HepG2 (cell line): ENCODE measurements at regions not wholly inside any gene's neighbourhood (a gene's known extent, or its start where the extent isn't known, plus 50 kb on each side); places are given as distances from the start of the nearest gene placed in this dataset.

Experiments
- ATAC-seq: fragments of 200-7000 bp; cut with Tn5 transposase; 3 replicates; pipeline ENCODE4 v1.9.1; 2020; ENCODE audit warnings: mild to moderate bottlenecking, moderate library complexity
- BruUV-seq: library from RNA; stranded (reverse); fragments of 400-500 nt; replicated peaks from 2 replicates; lab custom pipeline; 2021; lab: Mats Ljungman, UMichigan
- CTCF ChIA-PET: fragments of 300-600 bp; formaldehyde crosslinking; extraction: SDS; loops from one replicate; lab custom pipeline; 2021; ENCODE audit warnings: low total read pairs, inconsistent platforms, low intra/inter-chr PET ratio; lab: Yijun Ruan, JAX
- POLR2A ChIA-PET: fragments of 350-600 bp; sonication (Branson Sonifier 250); formaldehyde crosslinking; loops from one replicate; lab custom pipeline; 2020; ENCODE audit warnings: antibody characterized with exemption, inconsistent platforms; lab: Yijun Ruan, JAX
- DNase-seq: peaks from one replicate; pipeline ENCODE4 v3.0.0-alpha.2; 2015; ENCODE audit warnings: low spot score
- FAIRE-seq: peaks from 3 replicates; lab custom pipeline; 2011; peaks lifted over from hg19 to GRCh38; lab: Jason Lieb, UNC
- H2AFZ ChIP-seq: one replicate; pipeline ENCODE4 v1.6.1; 2011; ENCODE audit warnings: low read length, inconsistent platforms
- H3K27ac ChIP-seq: fragments of 300-600 bp; 3 replicates; pipeline ENCODE4 v1.8.0; 2011; ENCODE audit warnings: mixed run types, mild to moderate bottlenecking, mixed read lengths, low read length, inconsistent platforms; ENCODE audit not compliant: insufficient read depth; ENCODE audit errors: extremely low read length
- H3K27me3 ChIP-seq, 2 experiments: fragments of 200-600 bp in 1 of 2; 2 replicates in 1 of 2; 3 replicates in 1 of 2; pipeline versions ENCODE4 v1.6.0 to v1.8.0; 2011; ENCODE audit warnings: low read length in 2 of 2, mild to moderate bottlenecking in 2 of 2, moderate library complexity in 2 of 2, inconsistent platforms in 1 of 2; ENCODE audit not compliant: insufficient read depth in 2 of 2, control insufficient read depth in 1 of 2
- H3K36me3 ChIP-seq, 2 experiments: fragments of 200-600 bp in 1 of 2; replicated peaks in 1 of 2; 2 replicates in 1 of 2; 3 replicates in 1 of 2; pipeline versions ENCODE4 v1.5.1 to v1.8.0; 2011; ENCODE audit warnings: low read length in 2 of 2, inconsistent platforms in 1 of 2; ENCODE audit not compliant: insufficient read depth in 2 of 2, control insufficient read depth in 1 of 2
- H3K4me1 ChIP-seq: 2 replicates; pipeline ENCODE4 v1.5.1; 2012; ENCODE audit warnings: low read length, inconsistent platforms; ENCODE audit not compliant: insufficient read depth
- H3K4me2 ChIP-seq: 2 replicates; pipeline ENCODE4 v1.6.0; 2011; ENCODE audit warnings: low read depth, low read length, inconsistent platforms
- H3K4me3 ChIP-seq, 3 experiments: fragments of 200-600 bp in 1 of 3; sonication (generic), shearing (Covaris generic) in 1 of 3; replicated peaks in 1 of 3; 2 replicates each; pipeline ENCODE4 v1.5.1; 2011 to 2016; ENCODE audit warnings: low read length in 3 of 3, inconsistent platforms in 2 of 3, low read depth in 2 of 3, mild to moderate bottlenecking in 2 of 3, control low read depth in 1 of 3, mixed read lengths in 1 of 3; ENCODE audit not compliant: insufficient read depth in 1 of 3
- H3K79me2 ChIP-seq: one replicate; pipeline ENCODE4 v1.6.1; 2011; ENCODE audit warnings: low read length, inconsistent platforms; ENCODE audit not compliant: insufficient read depth
- H3K9ac ChIP-seq: 2 replicates; pipeline ENCODE4 v1.6.0; 2011; ENCODE audit warnings: mild to moderate bottlenecking, low read depth, low read length, inconsistent platforms; ENCODE audit not compliant: insufficient read depth
- H3K9me3 ChIP-seq: 2 replicates; pipeline ENCODE4 v1.5.1; 2012; ENCODE audit warnings: mild to moderate bottlenecking, low read length
- H4K20me1 ChIP-seq: 2 replicates; pipeline ENCODE4 v1.6.0; 2011; ENCODE audit warnings: inconsistent platforms, mild to moderate bottlenecking, low read length, moderate library complexity; ENCODE audit not compliant: insufficient read depth
- DZIP1 ChIP-seq: sonication (generic); formaldehyde crosslinking; IDR thresholded peaks from 2 replicates; pipeline ENCODE4 v1.5.0; 2020; ENCODE audit warnings: mild to moderate bottlenecking, missing genetic modification reagents
- HIC2 ChIP-seq: sonication (generic); formaldehyde crosslinking; IDR thresholded peaks from 2 replicates; pipeline ENCODE4 v1.9.0; 2022; ENCODE audit warnings: low read depth, missing genetic modification reagents
- JUN ChIP-seq: sonication (generic); formaldehyde crosslinking; IDR thresholded peaks from 2 replicates; pipeline ENCODE4 v1.4.0; 2020; ENCODE audit warnings: mild to moderate bottlenecking, missing genetic modification reagents
- KLF15 ChIP-seq: sonication (generic); formaldehyde crosslinking; IDR thresholded peaks from 2 replicates; pipeline ENCODE4 v1.8.1; 2023; ENCODE audit warnings: borderline replicate concordance, mild to moderate bottlenecking, inconsistent platforms, missing genetic modification reagents, mixed read lengths
- LBX2 ChIP-seq: sonication (generic); formaldehyde crosslinking; IDR thresholded peaks from 2 replicates; pipeline ENCODE4 v1.5.0; 2020; ENCODE audit warnings: missing genetic modification reagents, mild to moderate bottlenecking, borderline replicate concordance
- MED8 ChIP-seq: sonication (generic); formaldehyde crosslinking; IDR thresholded peaks from 2 replicates; pipeline ENCODE4 v1.8.1; 2023; ENCODE audit warnings: mild to moderate bottlenecking, missing genetic modification reagents; ENCODE audit not compliant: insufficient replicate concordance
- MLXIP ChIP-seq: sonication (generic); formaldehyde crosslinking; IDR thresholded peaks from 2 replicates; pipeline ENCODE4 v1.9.0; 2021; ENCODE audit warnings: missing genetic modification reagents, borderline replicate concordance
- PLRG1 ChIP-seq: fragments of 450-650 bp; conservative IDR thresholded peaks from 2 replicates; pipeline ENCODE4 v1.6.1; 2016
- POLR2AphosphoS5 ChIP-seq: IDR thresholded peaks from 2 replicates; pipeline ENCODE4 v1.6.1; 2012; ENCODE audit warnings: low read depth, low read length
- RXRB ChIP-seq: IDR thresholded peaks from 2 replicates; pipeline ENCODE4 v1.6.1; 2016; ENCODE audit warnings: borderline replicate concordance, missing genetic modification reagents, missing compliant biosample characterization
- SP2 ChIP-seq: sonication (generic); formaldehyde crosslinking; IDR thresholded peaks from 2 replicates; pipeline ENCODE4 v1.5.1; 2020; ENCODE audit warnings: mild to moderate bottlenecking, missing genetic modification reagents
- TCF12 ChIP-seq, 2 experiments: fragments of 450-650 bp in 1 of 2; sonication (generic) in 1 of 2; formaldehyde crosslinking in 1 of 2; IDR thresholded peaks; 2 replicates each; pipeline versions ENCODE4 v1.6.1 to v1.8.0; 2017 to 2022; ENCODE audit warnings: antibody characterized with exemption in 1 of 2, mild to moderate bottlenecking in 1 of 2, missing genetic modification reagents in 1 of 2, moderate library complexity in 1 of 2
- ZBTB38 ChIP-seq: sonication (generic); formaldehyde crosslinking; IDR thresholded peaks from 2 replicates; pipeline ENCODE4 v1.5.1; 2020; ENCODE audit warnings: mild to moderate bottlenecking, missing genetic modification reagents
- ZMAT5 ChIP-seq: sonication (generic); formaldehyde crosslinking; IDR thresholded peaks from 2 replicates; pipeline ENCODE4 v1.5.0; 2020; ENCODE audit warnings: mild to moderate bottlenecking, low read depth, missing genetic modification reagents, borderline replicate concordance
- ZNF510 ChIP-seq: sonication (generic); formaldehyde crosslinking; IDR thresholded peaks from 2 replicates; pipeline ENCODE4 v1.4.0; 2020; ENCODE audit warnings: low read depth, mild to moderate bottlenecking, missing genetic modification reagents
- ZNF678 ChIP-seq: sonication (generic); formaldehyde crosslinking; IDR thresholded peaks from 2 replicates; pipeline ENCODE4 v1.4.0; 2020; ENCODE audit warnings: mild to moderate bottlenecking, missing genetic modification reagents
- ZNF839 ChIP-seq: sonication (generic); formaldehyde crosslinking; IDR thresholded peaks from 2 replicates; pipeline ENCODE4 v1.4.0; 2020; ENCODE audit warnings: missing genetic modification reagents, mild to moderate bottlenecking, borderline replicate concordance
- ZSCAN30 ChIP-seq: sonication (generic); formaldehyde crosslinking; IDR thresholded peaks from 2 replicates; pipeline ENCODE4 v1.5.0; 2020; ENCODE audit warnings: mild to moderate bottlenecking, missing genetic modification reagents
- in situ Hi-C: cut with HindIII; loops from 2 replicates; pipeline ENCODE4 v1.10.0; 2017; ENCODE audit warnings: low pct_unique_long_range_greater_than_20kb; ENCODE audit not compliant: extremely low pct_ligation_motif_present
- intact Hi-C: fragments of 100-400 bp; cut with micrococcal nuclease; formaldehyde crosslinking; loops from one replicate; pipeline ENCODE4 v1.10.0; 2022; ENCODE audit not compliant: unreplicated experiment

- intact Hi-C loops, result no loop called here
- Histone ChIP-seq H2AFZ (no peak overlapping the region), H3K79me2 (no peaks in the 10 kb centered on the region)
- TF ChIP-seq TCF12 (IDR thresholded peaks at IDR 0.05), result no peak
- TF ChIP-seq TCF12 (CRISPR knock-in tag; IDR thresholded peaks at IDR 0.05), result no peak
- no peak for TF ChIP-seq JUN
- no peak for TF ChIP-seq MLXIP (CRISPR knock-in tag)
- TF ChIP-seq ZNF678 (CRISPR knock-in tag), result no peak
- TF ChIP-seq RXRB (CRISPR knock-in tag), result no peak
- no peak for TF ChIP-seq ZNF510 (CRISPR knock-in tag)
- no peak for TF ChIP-seq LBX2
- no peak for TF ChIP-seq DZIP1
- TF ChIP-seq ZNF839 (CRISPR knock-in tag), result no peak
- no peak for TF ChIP-seq ZSCAN30 (CRISPR knock-in tag)
- no peak for TF ChIP-seq PLRG1
- no peak for TF ChIP-seq POLR2AphosphoS5
- no peak for TF ChIP-seq ZMAT5 (CRISPR knock-in tag)
- TF ChIP-seq MED8 (CRISPR knock-in tag), result no peak
- no peak for TF ChIP-seq ZBTB38 (CRISPR knock-in tag)
- TF ChIP-seq KLF15 (CRISPR knock-in tag), result no peak
- TF ChIP-seq HIC2 (CRISPR knock-in tag), result no peak
- TF ChIP-seq SP2 (CRISPR knock-in tag), result no peak
Measured at GRCh38 chr12:92529944-92530343, 172.8 kb upstream of the PLEKHG7 start.

More at GRCh38 chr12:92529944-92530343, 172.8 kb upstream of the PLEKHG7 start:
- ATAC-seq (no peak), FAIRE-seq (no peak), DNase-seq (no peak)
- Histone ChIP-seq H4K20me1 (no peaks in the 10 kb centered on the region), H3K4me3 (no peak overlapping the region), H3K4me1 (no peaks in the 10 kb centered on the region), H3K27me3 (no peaks in the 10 kb centered on the region; a peak in 1 of 5 replicates), H3K9ac (no peak overlapping the region), H3K36me3 (no peaks in the 10 kb centered on the region), H3K4me2 (no peak overlapping the region), H3K9me3 (no peaks in the 10 kb centered on the region), H3K27ac (no peak overlapping the region)
- CTCF ChIA-PET, result no interaction called here
- in situ Hi-C loops, result no loop called here
- no TSS peak for BruUV-seq
- POLR2A ChIA-PET, result no interaction called here
